ENCODE measurements at regions not wholly inside any gene's neighbourhood (a gene's known extent, or its start where the extent isn't known, plus 50 kb on each side); places are given as distances from the start of the nearest gene placed in this dataset.
"Not testable (repeated sequence)": the region's sequence is repeated elsewhere in the genome, so short reads cannot be mapped to it uniquely, and the experiment has no call there.

GRCh38 chr1:96374076-96374762 lies 347.4 kb upstream of the PTBP2 start:
- no peak for DNase-seq

- DNase-seq, result no peak
Observed at GRCh38 chr1:96376846-96377245, 344.7 kb upstream of the PTBP2 start.

- no peak for DNase-seq
Observed at GRCh38 chr1:96384611-96385010, 337.0 kb upstream of the PTBP2 start.

- DNase-seq, result no peak
Observed at GRCh38 chr1:96387785-96388184, 333.8 kb upstream of the PTBP2 start.

GRCh38 chr1:96388421-96389310 lies 332.9 kb upstream of the PTBP2 start:
- DNase-seq, result no peak

GRCh38 chr1:96400089-96400488 lies 321.5 kb upstream of the PTBP2 start:
- DNase-seq, result no peak

- no peak for DNase-seq
Observed at GRCh38 chr1:96409087-96409486, 312.5 kb upstream of the PTBP2 start.

GRCh38 chr1:96409689-96410088 lies 311.9 kb upstream of the PTBP2 start:
- no peak for DNase-seq

GRCh38 chr1:96411006-96411405 lies 310.6 kb upstream of the PTBP2 start:
- no peak for DNase-seq

- no peak for DNase-seq
Observed at GRCh38 chr1:96414598-96414997, 307.0 kb upstream of the PTBP2 start.

- no peak for DNase-seq
Observed at GRCh38 chr1:96416111-96416595, 305.4 kb upstream of the PTBP2 start.

GRCh38 chr1:96416701-96417444 lies 304.7 kb upstream of the PTBP2 start:
- DNase-seq, result peak; percentile 2

GRCh38 chr1:96418969-96419368 lies 302.6 kb upstream of the PTBP2 start:
- DNase-seq, result no peak

GRCh38 chr1:96424877-96425276 lies 296.7 kb upstream of the PTBP2 start:
- DNase-seq, result no peak

GRCh38 chr1:96425382-96426129 lies 296.0 kb upstream of the PTBP2 start:
- no peak for DNase-seq

- no peak for DNase-seq
Observed at GRCh38 chr1:96427616-96428015, 294.0 kb upstream of the PTBP2 start.

- DNase-seq, result no peak
Observed at GRCh38 chr1:96445302-96445701, 276.3 kb upstream of the PTBP2 start.

GRCh38 chr1:96464066-96464465 lies 257.5 kb upstream of the PTBP2 start:
- no peak for DNase-seq

GRCh38 chr1:96464522-96464921 lies 257.1 kb upstream of the PTBP2 start:
- no peak for DNase-seq

- DNase-seq, result no peak
Observed at GRCh38 chr1:96464991-96465390, 256.6 kb upstream of the PTBP2 start.

GRCh38 chr1:96465441-96465840 lies 256.1 kb upstream of the PTBP2 start:
- no peak for DNase-seq

- DNase-seq, result no peak
Observed at GRCh38 chr1:96466842-96467241, 254.7 kb upstream of the PTBP2 start.

- DNase-seq, result not testable (repeated sequence)
Observed at GRCh38 chr1:96469726-96470125, 251.9 kb upstream of the PTBP2 start.

All from activated CD4-positive, alpha-beta T cell treated with anti-CD3 and anti-CD28 coated beads, Interleukin-10, Interleukin-2, amounts not matched to agents 100 ng/mL and 50 ng/mL, durations not matched to agents 16 hours and 8 hours (primary cell).